ENCODE measurements at regions not wholly inside any gene's neighbourhood (a gene's known extent, or its start where the extent isn't known, plus 50 kb on each side); places are given as distances from the start of the nearest gene placed in this dataset.
"Not testable (repeated sequence)": the region's sequence is repeated elsewhere in the genome, so short reads cannot be mapped to it uniquely, and the experiment has no call there.

DNA sequence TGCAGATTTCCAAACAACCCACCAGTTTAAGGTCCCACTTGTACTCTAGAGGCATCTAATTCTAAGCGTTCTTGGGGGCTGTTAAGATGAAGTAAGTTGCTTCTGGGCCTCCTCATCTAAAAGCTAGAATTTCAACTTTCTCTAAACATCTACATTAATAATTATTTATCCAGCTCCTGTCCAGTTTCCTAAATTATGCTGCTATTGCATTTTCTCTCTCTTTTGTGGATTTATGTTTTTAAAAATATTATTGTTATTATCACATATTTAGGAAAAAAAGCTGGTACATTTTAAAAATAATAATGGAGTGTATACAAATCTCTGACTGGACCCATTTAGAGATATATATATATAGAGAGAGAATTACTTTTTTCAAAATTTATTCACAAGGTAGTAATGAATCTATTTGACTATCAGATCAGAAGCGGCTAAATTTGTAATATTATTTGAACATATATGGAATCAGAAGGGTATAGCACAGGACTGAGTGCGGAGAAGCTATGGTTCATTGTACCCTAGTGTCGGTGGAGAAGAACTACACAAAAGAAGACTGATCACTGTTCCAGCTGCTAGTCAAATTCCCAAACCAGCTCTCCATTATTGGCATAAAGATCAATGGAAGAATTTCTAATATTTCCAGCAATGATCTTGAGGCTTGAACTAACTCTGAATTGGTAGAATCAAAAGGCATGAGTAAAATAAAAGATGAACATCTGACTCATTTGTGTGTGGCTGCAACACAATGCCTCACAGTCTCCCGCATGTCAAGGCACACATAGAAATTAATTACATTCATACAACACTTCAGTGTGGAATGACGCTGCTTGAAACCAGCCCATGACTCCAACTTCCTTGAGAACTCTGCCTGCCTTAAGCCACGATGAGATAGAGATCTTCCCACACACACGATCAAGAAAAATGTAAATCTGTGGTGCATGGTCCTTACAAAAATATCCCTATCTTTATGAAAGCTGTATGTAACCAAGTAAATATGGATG lies 433.4 kb upstream of the OR4E1 start:
- no peak for TF ChIP-seq CTCF (IDR thresholded peaks at IDR 0.05; ENCODE audit: extremely low read depth, missing control alignments)
- DNase-seq (ENCODE audit: low spot score): no peak

DNA sequence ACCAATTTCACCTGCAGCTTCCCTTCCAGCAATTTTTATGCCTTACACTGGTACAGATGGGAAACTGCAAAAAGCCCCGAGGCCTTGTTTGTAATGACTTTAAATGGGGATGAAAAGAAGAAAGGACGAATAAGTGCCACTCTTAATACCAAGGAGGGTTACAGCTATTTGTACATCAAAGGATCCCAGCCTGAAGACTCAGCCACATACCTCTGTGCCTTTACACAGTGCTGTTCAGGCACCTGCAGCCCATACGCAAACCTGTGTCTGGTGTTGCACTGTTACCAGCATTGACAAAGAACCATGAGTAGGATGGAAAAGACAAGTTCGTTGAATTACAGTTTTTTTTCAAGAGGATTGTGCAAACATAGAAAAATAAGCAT lies 432.0 kb upstream of the OR4E1 start:
- TF ChIP-seq CTCF (IDR thresholded peaks at IDR 0.05; ENCODE audit: extremely low read depth, missing control alignments): no peak
- DNase-seq (ENCODE audit: low spot score): no peak

DNA sequence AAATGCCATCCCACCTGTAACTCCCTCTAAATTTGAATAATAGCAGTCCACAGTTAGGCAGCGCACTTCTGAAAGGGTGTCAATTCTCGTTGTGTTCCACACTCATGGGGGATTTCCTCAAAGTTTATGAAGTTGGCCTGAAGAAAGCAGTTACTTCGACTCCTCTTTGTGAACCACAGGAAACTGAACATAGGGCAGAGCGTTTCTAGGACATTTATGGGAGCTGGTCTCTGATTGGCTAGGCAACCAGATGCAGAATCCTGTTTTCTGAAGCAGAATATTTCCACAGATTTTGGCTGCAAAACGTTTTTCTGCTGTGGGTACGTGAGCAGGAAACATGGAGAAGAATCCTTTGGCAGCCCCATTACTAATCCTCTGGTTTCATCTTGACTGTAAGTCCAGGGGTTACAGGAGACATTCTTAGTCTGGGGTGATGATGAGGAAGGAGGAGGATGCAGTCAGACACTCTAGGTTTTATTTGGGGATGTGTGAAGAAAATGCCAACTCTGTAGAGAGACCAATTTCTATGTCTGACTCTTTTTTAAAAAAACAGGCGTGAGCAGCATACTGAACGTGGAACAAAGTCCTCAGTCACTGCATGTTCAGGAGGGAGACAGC lies 431.5 kb upstream of the OR4E1 start:
- no peak for TF ChIP-seq CTCF (IDR thresholded peaks at IDR 0.05; ENCODE audit: extremely low read depth, missing control alignments)
- no peak for DNase-seq (ENCODE audit: low spot score)

GRCh38 chr14:22100764-22101120 lies 427.1 kb upstream of the OR4E1 start:
- not testable (repeated sequence) for DNase-seq (ENCODE audit: low spot score)

GRCh38 chr14:22099942-22100763 lies 426.5 kb upstream of the OR4E1 start:
- DNase-seq (ENCODE audit: low spot score): peak; percentile 32
- TF ChIP-seq CTCF (IDR thresholded peaks at IDR 0.05; ENCODE audit: extremely low read depth, missing control alignments): peak; percentile 63

DNA sequence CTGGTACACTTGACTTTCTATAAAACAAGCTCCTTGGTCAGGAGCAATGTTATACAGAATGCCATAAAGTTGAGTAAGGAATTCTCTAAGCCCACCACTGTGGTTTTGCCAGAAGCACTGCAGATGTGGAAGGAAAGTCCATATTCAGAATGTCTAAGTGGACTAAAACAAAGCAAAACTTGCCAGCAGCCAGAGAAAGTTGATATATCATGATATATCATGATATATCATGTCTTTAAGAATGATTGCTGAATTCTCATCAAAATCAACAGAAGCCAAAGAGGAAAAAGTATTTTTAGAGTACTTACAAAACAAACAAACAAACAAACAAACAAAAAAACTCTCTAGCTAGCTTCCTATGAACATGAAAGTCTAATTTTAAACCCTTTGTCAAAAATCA lies 424.8 kb upstream of the OR4E1 start:
- TF ChIP-seq CTCF (IDR thresholded peaks at IDR 0.05; ENCODE audit: extremely low read depth, missing control alignments): no peak
- DNase-seq (ENCODE audit: low spot score): no peak

GRCh38 chr14:22097586-22098292 lies 424.1 kb upstream of the OR4E1 start:
- no peak for DNase-seq (ENCODE audit: low spot score)
- no peak for TF ChIP-seq CTCF (IDR thresholded peaks at IDR 0.05; ENCODE audit: extremely low read depth, missing control alignments)
